ENCODE measurements at regions not wholly inside any gene's neighbourhood (a gene's known extent, or its start where the extent isn't known, plus 50 kb on each side); places are given as distances from the start of the nearest gene placed in this dataset.

DNA sequence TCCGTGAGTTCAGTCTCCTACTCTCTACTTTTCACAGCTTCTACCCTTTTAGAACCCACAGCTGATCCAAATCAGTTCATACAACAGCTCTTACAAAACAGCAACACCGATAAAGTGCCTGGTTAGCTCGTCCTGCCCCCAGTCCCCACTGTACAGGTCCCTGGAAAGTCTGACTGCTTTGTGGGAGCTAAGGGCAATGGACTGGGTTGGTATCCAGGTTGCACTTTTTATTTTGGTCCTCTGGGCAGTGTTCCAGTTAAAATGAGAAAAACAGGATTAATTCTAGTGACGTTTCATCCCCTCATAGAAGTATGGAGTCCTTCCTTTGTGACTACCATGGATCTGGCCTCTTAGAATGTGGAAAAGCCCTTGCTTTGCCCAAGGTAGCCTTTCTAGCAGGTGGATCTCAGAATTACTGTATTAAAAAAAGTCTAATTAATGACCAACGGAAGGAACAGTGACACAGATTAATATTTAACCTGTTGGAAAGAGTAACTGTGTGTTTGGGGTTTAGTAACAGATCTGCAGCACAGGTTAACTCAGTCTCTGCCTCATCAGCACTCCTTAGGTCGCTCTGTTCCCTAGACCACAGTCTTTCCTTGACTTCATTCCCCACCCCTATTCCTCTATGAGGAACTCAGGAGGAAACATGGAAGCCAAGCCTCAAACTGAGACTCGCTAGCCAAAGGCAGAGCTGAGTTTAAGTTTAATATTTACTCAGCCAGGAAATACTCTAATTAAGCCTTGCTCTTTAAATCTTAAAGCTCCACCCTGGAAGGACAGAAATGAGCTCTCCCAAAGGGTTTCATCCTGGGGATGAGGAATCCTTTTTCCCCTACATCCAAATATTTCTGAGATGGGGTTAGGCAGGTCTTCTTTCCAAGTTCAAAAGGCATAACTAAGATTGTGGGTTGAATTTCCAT lies 52.8 kb upstream of the ITGA6 start:
- H3K4me2 ChIP-seq (ENCODE audit: extremely low read depth, insufficient read depth, low read length): no peak overlapping the region
- H3K4me1 ChIP-seq (ENCODE audit: control insufficient read depth, extremely low read depth, insufficient read depth, low read length): no peaks in the 10 kb centered on the region
- no peak for TF ChIP-seq EZH2 (IDR thresholded peaks at IDR 0.05; ENCODE audit: low read length, missing control alignments)
- TF ChIP-seq, protein P1, sequence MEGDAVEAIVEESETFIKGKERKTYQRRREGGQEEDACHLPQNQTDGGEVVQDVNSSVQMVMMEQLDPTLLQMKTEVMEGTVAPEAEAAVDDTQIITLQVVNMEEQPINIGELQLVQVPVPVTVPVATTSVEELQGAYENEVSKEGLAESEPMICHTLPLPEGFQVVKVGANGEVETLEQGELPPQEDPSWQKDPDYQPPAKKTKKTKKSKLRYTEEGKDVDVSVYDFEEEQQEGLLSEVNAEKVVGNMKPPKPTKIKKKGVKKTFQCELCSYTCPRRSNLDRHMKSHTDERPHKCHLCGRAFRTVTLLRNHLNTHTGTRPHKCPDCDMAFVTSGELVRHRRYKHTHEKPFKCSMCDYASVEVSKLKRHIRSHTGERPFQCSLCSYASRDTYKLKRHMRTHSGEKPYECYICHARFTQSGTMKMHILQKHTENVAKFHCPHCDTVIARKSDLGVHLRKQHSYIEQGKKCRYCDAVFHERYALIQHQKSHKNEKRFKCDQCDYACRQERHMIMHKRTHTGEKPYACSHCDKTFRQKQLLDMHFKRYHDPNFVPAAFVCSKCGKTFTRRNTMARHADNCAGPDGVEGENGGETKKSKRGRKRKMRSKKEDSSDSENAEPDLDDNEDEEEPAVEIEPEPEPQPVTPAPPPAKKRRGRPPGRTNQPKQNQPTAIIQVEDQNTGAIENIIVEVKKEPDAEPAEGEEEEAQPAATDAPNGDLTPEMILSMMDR (conservative IDR thresholded peaks at IDR 0.05 in 1 of 2, IDR thresholded peaks at IDR 0.05 in 1 of 2; ENCODE audit: low read depth in 1 of 2, low read length in 2 of 2): no peak

DNA sequence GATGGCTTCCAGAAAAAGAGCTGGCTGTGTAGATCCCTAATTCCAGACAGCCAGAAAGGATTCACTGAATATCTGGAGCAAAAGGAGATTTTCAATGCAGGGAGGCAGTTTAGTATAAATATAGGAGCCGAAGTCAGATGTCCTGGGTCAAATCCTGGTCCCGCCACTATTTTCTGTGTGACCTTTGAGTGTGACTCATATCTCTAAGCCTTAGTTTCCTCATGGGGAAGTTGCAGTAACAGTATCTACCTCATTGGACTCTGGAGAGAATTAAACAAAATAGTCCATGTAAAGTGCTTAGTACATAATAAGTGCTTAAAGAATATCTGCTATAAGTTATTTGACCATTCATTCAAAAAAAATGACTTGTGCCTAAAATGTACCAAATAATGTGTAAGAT lies 52.1 kb upstream of the ITGA6 start:
- Histone ChIP-seq H3K4me1 (ENCODE audit: control insufficient read depth, extremely low read depth, insufficient read depth, low read length) (no peaks in the 10 kb centered on the region), H3K27me3 (ENCODE audit: control insufficient read depth, insufficient read depth, low read length) (no peaks in the 10 kb centered on the region), H3K9ac (ENCODE audit: insufficient read depth, low read length) (no peak overlapping the region), H4K20me1 (ENCODE audit: control insufficient read depth, extremely low read depth, insufficient read depth, low read length) (no peaks in the 10 kb centered on the region), H3K79me2 (ENCODE audit: control insufficient read depth, insufficient read depth, low read length) (no peaks in the 10 kb centered on the region), H3K4me2 (ENCODE audit: extremely low read depth, insufficient read depth, low read length) (no peak overlapping the region), H3K36me3 (ENCODE audit: control insufficient read depth, insufficient read depth, low read length) (no peaks in the 10 kb centered on the region), H3K27ac (ENCODE audit: insufficient read depth, low read length) (no peak overlapping the region), H3K9me3 (ENCODE audit: control insufficient read depth, insufficient read depth, low read depth, low read length) (no peaks in the 10 kb centered on the region), H3K4me3 (replicated peaks in 1 of 4; ENCODE audit: control extremely low read depth in 1 of 4, insufficient read depth in 1 of 4, low read depth in 3 of 4, low read length in 4 of 4) (no peak overlapping the region), H2AFZ (ENCODE audit: low read length) (no peak overlapping the region)
- DNase-seq (ENCODE audit: low read depth in 2 of 2): peak in 1 of 2 donors; percentile 15
- TF ChIP-seq, protein P1 (conservative IDR thresholded peaks at IDR 0.05 in 1 of 2, IDR thresholded peaks at IDR 0.05 in 1 of 2; ENCODE audit: low read depth in 1 of 2, low read length in 2 of 2): no peak
- no peak for TF ChIP-seq EZH2 (IDR thresholded peaks at IDR 0.05; ENCODE audit: low read length, missing control alignments)

More for the DNA sequence above, 52.8 kb upstream of the ITGA6 start:
- Histone ChIP-seq H3K36me3 (ENCODE audit: control insufficient read depth, insufficient read depth, low read length) (no peaks in the 10 kb centered on the region), H4K20me1 (ENCODE audit: control insufficient read depth, extremely low read depth, insufficient read depth, low read length) (no peaks in the 10 kb centered on the region), H3K4me3 (replicated peaks in 1 of 4; ENCODE audit: control extremely low read depth in 1 of 4, insufficient read depth in 1 of 4, low read depth in 3 of 4, low read length in 4 of 4) (no peak overlapping the region), H2AFZ (ENCODE audit: low read length) (no peak overlapping the region), H3K9me3 (ENCODE audit: control insufficient read depth, insufficient read depth, low read depth, low read length) (no peaks in the 10 kb centered on the region), H3K27ac (ENCODE audit: insufficient read depth, low read length) (no peak overlapping the region), H3K9ac (ENCODE audit: insufficient read depth, low read length) (no peak overlapping the region), H3K79me2 (ENCODE audit: control insufficient read depth, insufficient read depth, low read length) (no peaks in the 10 kb centered on the region), H3K27me3 (ENCODE audit: control insufficient read depth, insufficient read depth, low read length) (no peaks in the 10 kb centered on the region)
- DNase-seq (ENCODE audit: low read depth in 2 of 2): no peak

DNA sequence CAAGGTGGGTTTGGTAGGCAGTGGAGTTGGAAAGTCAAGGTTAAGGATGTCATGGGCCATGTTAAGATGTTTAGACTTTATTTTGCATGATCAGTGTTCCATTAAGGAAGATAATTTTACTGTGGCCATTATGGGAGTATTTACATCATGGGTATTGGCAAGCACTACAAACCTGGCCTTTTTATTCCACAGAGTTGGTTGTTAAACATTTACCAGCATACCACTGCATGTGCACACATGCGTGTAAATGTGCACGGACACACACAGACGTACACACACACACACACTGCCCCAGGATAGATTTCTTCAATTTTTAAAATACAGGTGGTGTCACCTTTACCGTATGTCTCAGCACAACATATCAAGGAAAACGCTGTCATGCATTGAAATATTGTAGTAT lies 51.4 kb upstream of the ITGA6 start:
- H3K4me1 ChIP-seq (ENCODE audit: control insufficient read depth, extremely low read depth, insufficient read depth, low read length): no peaks in the 10 kb centered on the region
- TF ChIP-seq, protein P1 (conservative IDR thresholded peaks at IDR 0.05 in 1 of 2, IDR thresholded peaks at IDR 0.05 in 1 of 2; ENCODE audit: low read depth in 1 of 2, low read length in 2 of 2): no peak
- TF ChIP-seq EZH2 (IDR thresholded peaks at IDR 0.05; ENCODE audit: low read length, missing control alignments): no peak
- no peaks in the 10 kb centered on the region for H3K36me3 ChIP-seq (ENCODE audit: control insufficient read depth, insufficient read depth, low read length)
- H3K27ac ChIP-seq (ENCODE audit: insufficient read depth, low read length): no peak overlapping the region
- H3K27me3 ChIP-seq (ENCODE audit: control insufficient read depth, insufficient read depth, low read length): no peaks in the 10 kb centered on the region
- H3K9ac ChIP-seq (ENCODE audit: insufficient read depth, low read length): no peak overlapping the region
- H3K4me2 ChIP-seq (ENCODE audit: extremely low read depth, insufficient read depth, low read length): no peak overlapping the region
- no peak for DNase-seq (ENCODE audit: low read depth in 2 of 2)
- H2AFZ ChIP-seq (ENCODE audit: low read length): no peak overlapping the region
- no peak overlapping the region for H3K4me3 ChIP-seq (replicated peaks in 1 of 4; ENCODE audit: control extremely low read depth in 1 of 4, insufficient read depth in 1 of 4, low read depth in 3 of 4, low read length in 4 of 4)
- no peaks in the 10 kb centered on the region for H3K9me3 ChIP-seq (ENCODE audit: control insufficient read depth, insufficient read depth, low read depth, low read length)
- no peaks in the 10 kb centered on the region for H3K79me2 ChIP-seq (ENCODE audit: control insufficient read depth, insufficient read depth, low read length)
- H4K20me1 ChIP-seq (ENCODE audit: control insufficient read depth, extremely low read depth, insufficient read depth, low read length): no peaks in the 10 kb centered on the region
